ENCODE measurements at regions not wholly inside any gene's neighbourhood (a gene's known extent, or its start where the extent isn't known, plus 50 kb on each side); places are given as distances from the start of the nearest gene placed in this dataset.

DNA sequence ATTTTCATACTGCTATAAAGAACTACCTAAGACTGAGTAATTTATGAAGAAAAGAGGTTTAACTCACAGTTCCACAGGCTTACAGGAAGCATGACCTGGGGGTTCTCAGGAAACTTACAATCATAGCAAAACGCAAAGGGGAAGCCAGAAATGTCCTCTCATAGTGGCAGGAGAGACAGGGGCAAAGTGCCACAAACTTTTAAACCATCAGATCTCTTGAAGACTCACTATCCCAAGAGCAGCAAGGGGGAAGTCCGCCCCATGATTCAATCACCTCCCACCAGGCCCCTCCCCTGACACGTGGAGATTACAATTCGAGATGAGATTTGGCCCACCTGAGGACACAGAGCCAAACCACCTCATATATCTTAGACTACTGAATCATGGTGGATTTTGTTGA, 198.7 kb downstream of the KCTD12 start:
- Histone ChIP-seq H3K79me2 (ENCODE audit: control insufficient read depth, insufficient read depth, low read length) (no peaks in the 10 kb centered on the region), H3K36me3 (ENCODE audit: control insufficient read depth in 2 of 2, extremely low read depth in 1 of 2, insufficient read depth in 2 of 2, low read length in 2 of 2) (no peaks in the 10 kb centered on the region), H3K27ac (ENCODE audit: insufficient read depth, low read depth, low read length) (no peak overlapping the region), H3K9me1 (replicated peaks; ENCODE audit: control insufficient read depth, extremely low read depth, insufficient read depth, low read length) (no peaks in the 10 kb centered on the region), H2AFZ (ENCODE audit: low read depth, low read length) (no peak overlapping the region), H3K9ac (replicated peaks; ENCODE audit: extremely low read depth, insufficient read depth, low read length) (no peak overlapping the region), H3K27me3 (ENCODE audit: control insufficient read depth in 2 of 2, insufficient read depth in 2 of 2, low read length in 2 of 2) (no peaks in the 10 kb centered on the region), H3K4me2 (ENCODE audit: insufficient read depth, low read length) (no peak overlapping the region), H3K4me3 (replicated peaks in 1 of 3; ENCODE audit: insufficient read depth in 1 of 3, low read depth in 1 of 3, low read length in 3 of 3) (no peak overlapping the region), H3K9me3 (replicated peaks; ENCODE audit: control insufficient read depth, insufficient read depth, low read length) (no peaks in the 10 kb centered on the region), H4K20me1 (replicated peaks; ENCODE audit: control insufficient read depth, extremely low read depth, insufficient read depth, low read length) (no peaks in the 10 kb centered on the region), H3K4me1 (ENCODE audit: control insufficient read depth, extremely low read depth, insufficient read depth, low read length) (no peaks in the 10 kb centered on the region)
- ChIA-PET CTCF (no interaction called here), POLR2A (no interaction called here)
- TF ChIP-seq JUN (IDR thresholded peaks at IDR 0.05; ENCODE audit: borderline replicate concordance, insufficient read depth, insufficient read length, low read depth) (no peak), POLR2AphosphoS5 (IDR thresholded peaks at IDR 0.05; ENCODE audit: insufficient read depth, low read depth, low read length) (no peak), GATA2 (IDR thresholded peaks at IDR 0.05; ENCODE audit: insufficient read depth, insufficient read length, low read depth, low read length) (no peak), MYC (IDR thresholded peaks at IDR 0.05; ENCODE audit: low read depth, low read length) (no peak), EZH2 (IDR thresholded peaks at IDR 0.05; ENCODE audit: borderline replicate concordance, low read depth, low read length, severe bottlenecking) (no peak), FOS (IDR thresholded peaks at IDR 0.05; ENCODE audit: borderline replicate concordance, insufficient read depth, low read length) (no peak), POLR2A (IDR thresholded peaks at IDR 0.05; ENCODE audit: low read depth, low read length) (no peak)
- TF ChIP-seq, protein P1, sequence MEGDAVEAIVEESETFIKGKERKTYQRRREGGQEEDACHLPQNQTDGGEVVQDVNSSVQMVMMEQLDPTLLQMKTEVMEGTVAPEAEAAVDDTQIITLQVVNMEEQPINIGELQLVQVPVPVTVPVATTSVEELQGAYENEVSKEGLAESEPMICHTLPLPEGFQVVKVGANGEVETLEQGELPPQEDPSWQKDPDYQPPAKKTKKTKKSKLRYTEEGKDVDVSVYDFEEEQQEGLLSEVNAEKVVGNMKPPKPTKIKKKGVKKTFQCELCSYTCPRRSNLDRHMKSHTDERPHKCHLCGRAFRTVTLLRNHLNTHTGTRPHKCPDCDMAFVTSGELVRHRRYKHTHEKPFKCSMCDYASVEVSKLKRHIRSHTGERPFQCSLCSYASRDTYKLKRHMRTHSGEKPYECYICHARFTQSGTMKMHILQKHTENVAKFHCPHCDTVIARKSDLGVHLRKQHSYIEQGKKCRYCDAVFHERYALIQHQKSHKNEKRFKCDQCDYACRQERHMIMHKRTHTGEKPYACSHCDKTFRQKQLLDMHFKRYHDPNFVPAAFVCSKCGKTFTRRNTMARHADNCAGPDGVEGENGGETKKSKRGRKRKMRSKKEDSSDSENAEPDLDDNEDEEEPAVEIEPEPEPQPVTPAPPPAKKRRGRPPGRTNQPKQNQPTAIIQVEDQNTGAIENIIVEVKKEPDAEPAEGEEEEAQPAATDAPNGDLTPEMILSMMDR (IDR thresholded peaks at IDR 0.05; ENCODE audit: extremely low read depth in 1 of 2, insufficient read depth in 1 of 2, low read depth in 1 of 2, low read length in 2 of 2) = no peak
- TF ChIP-seq, protein P2, sequence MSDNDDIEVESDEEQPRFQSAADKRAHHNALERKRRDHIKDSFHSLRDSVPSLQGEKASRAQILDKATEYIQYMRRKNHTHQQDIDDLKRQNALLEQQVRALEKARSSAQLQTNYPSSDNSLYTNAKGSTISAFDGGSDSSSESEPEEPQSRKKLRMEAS (IDR thresholded peaks at IDR 0.05; ENCODE audit: insufficient read depth, insufficient read length) = no peak
- dilution Hi-C loops (cut with MboI; ENCODE audit: extremely low pct_ligation_motif_present, low sequenced_read_pairs) = no loop called here
- intact Hi-C loops (cut with micrococcal nuclease) = no loop called here
- no TSS peak for BruUV-seq (replicated peaks)
- DNase-seq (ENCODE audit: low read depth, low spot score) (no peak), FAIRE-seq (no peak)

Measured in endothelial cell of umbilical vein (primary cell).